SK-N-SH (cell line): ENCODE measurements at regions not wholly inside any gene's neighbourhood (a gene's known extent, or its start where the extent isn't known, plus 50 kb on each side); places are given as distances from the start of the nearest gene placed in this dataset.

Experiments
- CTCF ChIA-PET: fragments of 300-600, 350-600 bp; formaldehyde crosslinking; extraction: SDS; loops from one replicate; lab custom pipeline; 2021; lab: Yijun Ruan, JAX
- POLR2A ChIA-PET: fragments of 350-600 bp; sonication (Branson Sonifier 250); formaldehyde crosslinking; extraction: SDS; loops from one replicate; lab custom pipeline; 2020; ENCODE audit warnings: antibody characterized with exemption, inconsistent platforms; lab: Yijun Ruan, JAX
- DNase-seq: peaks from one replicate; pipeline ENCODE4 v3.0.0; 2012
- H2AFZ ChIP-seq: fragments of 200-600 bp; sonication (generic); 2 replicates; pipeline ENCODE4 v1.8.1; 2016; ENCODE audit warnings: antibody characterized with exemption, mild to moderate bottlenecking, low read depth
- H3F3A ChIP-seq: fragments of 200-600 bp; sonication (generic); replicated peaks from 2 replicates; pipeline ENCODE3; 2016; ENCODE audit warnings: antibody characterized with exemption, mild to moderate bottlenecking; ENCODE audit not compliant: insufficient read depth
- H3K27ac ChIP-seq, 2 experiments: fragments of 200-500 bp in 1 of 2; fragments of 200-600 bp in 1 of 2; sonication (Bioruptor generic) in 1 of 2; sonication (generic), shearing (Covaris generic) in 1 of 2; 2 replicates each; pipeline versions ENCODE4 v1.5.1 to v1.6.1; 2014 to 2016; ENCODE audit warnings: low read depth in 2 of 2, inconsistent platforms in 1 of 2, low read length in 1 of 2, mild to moderate bottlenecking in 1 of 2, mixed read lengths in 1 of 2
- H3K27me3 ChIP-seq: fragments of 200-600 bp; sonication (generic), shearing (Covaris generic); 2 replicates; pipeline ENCODE4 v1.6.1; 2016; ENCODE audit warnings: mixed run types; ENCODE audit not compliant: insufficient read depth
- H3K36me3 ChIP-seq, 2 experiments: fragments of 200-500 bp in 1 of 2; fragments of 200-600 bp in 1 of 2; sonication (Bioruptor generic) in 1 of 2; sonication (generic) in 1 of 2; replicated peaks in 1 of 2; 2 replicates each; pipeline versions ENCODE3 to v1.5.1; 2014 to 2016; ENCODE audit warnings: low read length in 1 of 2, mild to moderate bottlenecking in 1 of 2; ENCODE audit not compliant: insufficient read depth in 2 of 2, control insufficient read depth in 1 of 2
- H3K4me1 ChIP-seq, 2 experiments: fragments of 200-500 bp in 1 of 2; fragments of 200-600 bp in 1 of 2; sonication (Bioruptor generic) in 1 of 2; sonication (generic), shearing (Covaris generic) in 1 of 2; 2 replicates each; pipeline versions ENCODE4 v1.5.1 to v1.6.1; 2014 to 2016; ENCODE audit warnings: low read depth in 1 of 2, low read length in 1 of 2, mixed run types in 1 of 2; ENCODE audit not compliant: insufficient read depth in 2 of 2, control insufficient read depth in 1 of 2
- H3K4me2 ChIP-seq: fragments of 200-600 bp; sonication (generic), shearing (Covaris generic); 2 replicates; pipeline ENCODE4 v1.6.1; 2017; ENCODE audit warnings: mixed run types
- H3K4me3 ChIP-seq, 2 experiments: fragments of 200-500 bp in 1 of 2; fragments of 200-600 bp in 1 of 2; sonication (Bioruptor generic) in 1 of 2; sonication (generic), shearing (Covaris generic) in 1 of 2; 2 replicates each; pipeline versions ENCODE4 v1.5.1 to v1.8.1; 2014 to 2016; ENCODE audit warnings: low read depth in 2 of 2, inconsistent platforms in 1 of 2, low read length in 1 of 2, mild to moderate bottlenecking in 1 of 2, mixed read lengths in 1 of 2, moderate library complexity in 1 of 2
- H3K79me2 ChIP-seq: fragments of 200-600 bp; sonication (generic); 2 replicates; pipeline ENCODE4 v1.8.1; 2017; ENCODE audit warnings: mild to moderate bottlenecking; ENCODE audit not compliant: insufficient read depth
- H3K9ac ChIP-seq: fragments of 200-600 bp; sonication (generic); 2 replicates; pipeline ENCODE4 v1.6.1; 2017; ENCODE audit warnings: mixed run types
- H3K9me2 ChIP-seq: fragments of 200-600 bp; sonication (generic); 2 replicates; pipeline ENCODE4 v1.6.1; 2017; ENCODE audit warnings: mixed run types
- H3K9me3 ChIP-seq: fragments of 200-600 bp; sonication (generic); 2 replicates; pipeline ENCODE4 v1.6.1; 2017; ENCODE audit warnings: mixed run types, mild to moderate bottlenecking, moderate library complexity
- H4K20me1 ChIP-seq: fragments of 200-600 bp; sonication (generic); 2 replicates; pipeline ENCODE4 v1.6.1; 2017; ENCODE audit warnings: mild to moderate bottlenecking, mixed run types; ENCODE audit not compliant: insufficient read depth
- CHD2 ChIP-seq: fragments of 150-350 bp; IDR thresholded peaks from 2 replicates; pipeline ENCODE4 v1.6.1; 2018; ENCODE audit warnings: low read length; ENCODE audit not compliant: partially characterized antibody
- EP300 ChIP-seq, 2 experiments: IDR thresholded peaks; 2 replicates each; pipeline versions ENCODE4 v1.4.0 to v1.6.1; 2012; ENCODE audit warnings: borderline replicate concordance in 1 of 2, low read depth in 1 of 2, low read length in 1 of 2
- EZH2phosphoT487 ChIP-seq: fragments of 200-600 bp; sonication (generic); IDR thresholded peaks from 2 replicates; pipeline ENCODE4 v1.6.1; 2017; ENCODE audit warnings: low read depth, mixed run types, mild to moderate bottlenecking, antibody characterized with exemption, moderate library complexity, borderline replicate concordance
- FOXJ3 ChIP-seq: sonication (generic); formaldehyde crosslinking; IDR thresholded peaks from 2 replicates; pipeline ENCODE4 v1.5.1; 2020; ENCODE audit warnings: mild to moderate bottlenecking, missing genetic modification reagents
- FOXM1 ChIP-seq: IDR thresholded peaks from 2 replicates; pipeline ENCODE4 v1.4.0; 2012; ENCODE audit warnings: low read depth, mild to moderate bottlenecking
- GABPA ChIP-seq: IDR thresholded peaks from 2 replicates; pipeline ENCODE4 v1.4.0; 2012; ENCODE audit warnings: low read depth, mild to moderate bottlenecking
- GATA2 ChIP-seq: sonication (generic); formaldehyde crosslinking; IDR thresholded peaks from 2 replicates; pipeline ENCODE4 v1.5.0; 2020; ENCODE audit warnings: mild to moderate bottlenecking, missing genetic modification reagents
- IRF3 ChIP-seq: fragments of 150-350 bp; IDR thresholded peaks from 2 replicates; pipeline ENCODE4 v1.6.1; 2016; ENCODE audit warnings: mild to moderate bottlenecking, low read depth, low read length
- JUND ChIP-seq: IDR thresholded peaks from 2 replicates; pipeline ENCODE4 v1.4.0; 2012
- MAX ChIP-seq: IDR thresholded peaks from 2 replicates; pipeline ENCODE4 v1.4.0; 2012; ENCODE audit warnings: low read depth
- MEF2A ChIP-seq: IDR thresholded peaks from 2 replicates; pipeline ENCODE4 v1.4.0; 2012; ENCODE audit warnings: low read depth, borderline replicate concordance
- MXI1 ChIP-seq: IDR thresholded peaks from 2 replicates; pipeline ENCODE4 v1.6.1; 2012; ENCODE audit warnings: mild to moderate bottlenecking, low read depth, low read length, improper control_type of control experiment
- NFIC ChIP-seq: IDR thresholded peaks from 2 replicates; pipeline ENCODE4 v1.4.0; 2012; ENCODE audit warnings: borderline replicate concordance
- POLR2AphosphoS5 ChIP-seq: IDR thresholded peaks from 2 replicates; pipeline ENCODE4 v1.6.1; 2012; ENCODE audit warnings: low read depth, low read length
- RCOR1 ChIP-seq: fragments of 150-350 bp; IDR thresholded peaks from 2 replicates; pipeline ENCODE4 v1.6.1; 2017; ENCODE audit warnings: antibody characterized with exemption, low read length
- RFX5 ChIP-seq: IDR thresholded peaks from 2 replicates; pipeline ENCODE4 v1.6.1; 2012; ENCODE audit warnings: mild to moderate bottlenecking, improper control_type of control experiment, low read length
- SMC3 ChIP-seq: IDR thresholded peaks from 2 replicates; pipeline ENCODE4 v1.6.1; 2012; ENCODE audit warnings: low read depth, low read length, improper control_type of control experiment
- TAF1 ChIP-seq: IDR thresholded peaks from 2 replicates; pipeline ENCODE4 v1.6.1; 2012; ENCODE audit warnings: low read depth, mild to moderate bottlenecking, low read length, moderate library complexity, borderline replicate concordance
- TCF12 ChIP-seq: IDR thresholded peaks from 2 replicates; pipeline ENCODE4 v1.4.0; 2012
- WGBS: methylation state at CpG from one replicate; pipeline ENCODE4 v1.1.6; 2017; ENCODE audit warnings: low lambda C conversion rate; 5-methylcytosine and 5-hydroxymethylcytosine counted together
- TF ChIP-seq, protein P1 (sequence below): IDR thresholded peaks from 2 replicates; pipeline ENCODE4; 2012

DNA sequence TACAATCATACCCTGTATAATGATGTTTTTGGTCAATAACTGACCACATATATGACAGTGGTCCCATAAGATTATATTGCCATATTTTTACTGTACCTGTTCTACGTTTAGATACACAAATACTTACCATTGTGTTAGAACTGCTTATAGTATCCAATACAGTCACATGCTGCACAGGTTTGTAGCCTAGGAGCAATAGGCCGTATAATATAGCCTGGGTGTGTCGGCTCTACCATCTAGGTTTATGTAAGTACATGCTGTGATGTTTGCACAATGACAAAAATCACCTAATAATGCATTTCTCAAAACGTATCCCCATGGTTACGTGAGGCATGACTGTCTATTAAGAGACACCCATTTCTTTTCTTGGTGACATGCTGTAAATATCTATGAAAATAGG, 55.0 kb upstream of the APCDD1 start:
- Histone ChIP-seq H3K79me2 (no peaks in the 10 kb centered on the region), H3K4me3 (no peak overlapping the region), H4K20me1 (no peaks in the 10 kb centered on the region), H2AFZ (no peak overlapping the region), H3K27ac (no peak overlapping the region), H3K27me3 (peaks cover 4% of the 10 kb centered on the region; the same call in 1 of the 2 replicates), H3K4me2 (no peak overlapping the region), H3K9me2 (no peaks in the 10 kb centered on the region), H3F3A (no peaks in the 10 kb centered on the region), H3K4me1 (no peaks in the 10 kb centered on the region; a peak in 2 of 4 replicates), H3K9ac (no peak overlapping the region), H3K36me3 (no peaks in the 10 kb centered on the region), H3K9me3 (no peaks in the 10 kb centered on the region)
- TF ChIP-seq FOXM1: no peak
- TF ChIP-seq SMC3: no peak
- TF ChIP-seq CHD2: no peak
- TF ChIP-seq MAX: no peak
- no peak for TF ChIP-seq EP300 (IDR thresholded peaks at IDR 0.05; ENCODE audit: borderline replicate concordance in 1 of 2, low read depth in 1 of 2, low read length in 1 of 2)
- TF ChIP-seq MXI1: no peak
- no peak for TF ChIP-seq GATA2 (CRISPR knock-in tag)
- DNase-seq: no peak
- 42% methylated on average over 5 of the region's 5 CpGs for WGBS
- POLR2A ChIA-PET: no interaction called here
- CTCF ChIA-PET: no interaction called here

DNA sequence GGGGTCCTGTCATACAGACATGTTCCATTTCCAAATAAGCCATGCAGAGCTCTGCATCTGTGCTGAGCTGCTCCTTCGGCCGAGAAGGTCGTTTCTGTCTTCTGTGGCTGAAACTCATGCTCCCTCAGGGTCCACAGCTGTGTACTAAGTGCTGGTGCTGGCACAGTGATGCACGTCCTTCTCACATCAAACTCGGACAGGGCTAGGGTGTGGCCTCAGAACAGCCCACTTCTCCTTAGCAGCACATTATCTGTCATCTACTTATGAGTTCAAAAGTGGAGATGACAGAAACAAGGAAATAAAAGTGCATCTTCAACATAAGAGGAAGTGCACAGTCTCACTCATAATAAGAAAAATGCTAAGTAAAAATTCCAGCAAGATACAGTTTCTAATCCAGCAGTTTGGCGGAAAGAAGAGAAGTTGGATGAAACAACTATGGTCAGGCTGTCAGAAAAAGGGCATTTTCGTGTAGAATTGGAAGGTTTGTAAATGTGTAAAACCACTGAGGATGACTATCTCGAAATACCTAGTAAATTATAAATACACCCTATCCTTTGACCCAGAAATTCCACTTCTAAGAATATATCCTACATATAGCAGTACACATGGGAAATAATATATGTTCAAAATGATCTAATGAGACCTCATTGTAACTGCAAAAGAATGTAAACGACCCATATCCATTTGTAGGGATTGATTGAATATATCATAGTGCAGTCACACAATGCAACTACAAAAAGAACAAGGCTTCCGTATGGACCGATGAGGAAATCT, 53.7 kb upstream of the APCDD1 start:
- H2AFZ ChIP-seq: no peak overlapping the region
- H3K4me2 ChIP-seq: no peak overlapping the region
- no peaks in the 10 kb centered on the region for H3K9me3 ChIP-seq
- H3K27ac ChIP-seq: no peak overlapping the region
- 46% methylated on average over 11 of the region's 11 CpGs for WGBS
- no peak overlapping the region for H3K4me3 ChIP-seq
- CTCF ChIA-PET: no interaction called here
- POLR2A ChIA-PET: no interaction called here
- no peaks in the 10 kb centered on the region for H3K79me2 ChIP-seq
- H3F3A ChIP-seq: no peaks in the 10 kb centered on the region
- H3K27me3 ChIP-seq: peaks cover 4% of the 10 kb centered on the region; the same call in 1 of the 2 replicates
- no peak overlapping the region for H3K9ac ChIP-seq
- DNase-seq: no peak
- H3K36me3 ChIP-seq: no peaks in the 10 kb centered on the region
- no peaks in the 10 kb centered on the region for H4K20me1 ChIP-seq
- H3K4me1 ChIP-seq: peaks cover 0 to 3% of the 10 kb centered on the region in 2 experiments; a peak in 2 of 4 replicates
- no peak for TF ChIP-seq POLR2AphosphoS5
- no peak for TF ChIP-seq TAF1
- no peak for TF ChIP-seq GABPA
- no peak for TF ChIP-seq GATA2 (CRISPR knock-in tag)
- no peak for TF ChIP-seq NFIC
- TF ChIP-seq IRF3: no peak
- TF ChIP-seq MEF2A: no peak
- TF ChIP-seq, protein P1, sequence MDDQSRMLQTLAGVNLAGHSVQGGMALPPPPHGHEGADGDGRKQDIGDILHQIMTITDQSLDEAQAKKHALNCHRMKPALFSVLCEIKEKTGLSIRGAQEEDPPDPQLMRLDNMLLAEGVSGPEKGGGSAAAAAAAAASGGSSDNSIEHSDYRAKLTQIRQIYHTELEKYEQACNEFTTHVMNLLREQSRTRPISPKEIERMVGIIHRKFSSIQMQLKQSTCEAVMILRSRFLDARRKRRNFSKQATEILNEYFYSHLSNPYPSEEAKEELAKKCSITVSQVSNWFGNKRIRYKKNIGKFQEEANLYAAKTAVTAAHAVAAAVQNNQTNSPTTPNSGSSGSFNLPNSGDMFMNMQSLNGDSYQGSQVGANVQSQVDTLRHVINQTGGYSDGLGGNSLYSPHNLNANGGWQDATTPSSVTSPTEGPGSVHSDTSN: no peak
- no peak for TF ChIP-seq FOXJ3 (CRISPR knock-in tag)
- no peak for TF ChIP-seq TCF12
- TF ChIP-seq RCOR1: no peak
- TF ChIP-seq EZH2phosphoT487: no peak
- no peak for TF ChIP-seq JUND
- no peak for TF ChIP-seq CHD2
- TF ChIP-seq MAX: no peak
- TF ChIP-seq EP300 (IDR thresholded peaks at IDR 0.05; ENCODE audit: borderline replicate concordance in 1 of 2, low read depth in 1 of 2, low read length in 1 of 2): no peak
- TF ChIP-seq RFX5: no peak
- TF ChIP-seq, all 33 proteins: peak for 0
- no peaks in the 10 kb centered on the region for H3K9me2 ChIP-seq
